Peyer's patch (tissue), 4 donors: ENCODE measurements at regions not wholly inside any gene's neighbourhood (a gene's known extent, or its start where the extent isn't known, plus 50 kb on each side); places are given as distances from the start of the nearest gene placed in this dataset.

Experiments
- CTCF ChIP-seq, 6 experiments: fragments of 450-650 bp in 4 of 6; fragments of 200-600 bp in 2 of 6; sonication (generic) in 1 of 6; IDR thresholded peaks; one replicate each; pipeline ENCODE4 v1.5.1; 2017 to 2019; ENCODE audit warnings: antibody characterized with exemption in 6 of 6, mild to moderate bottlenecking in 3 of 6, moderate library complexity in 1 of 6
- POLR2A ChIP-seq, 2 donors: fragments of 450-650 bp; IDR thresholded peaks; one replicate each; pipeline ENCODE4 v1.5.1; 2017; ENCODE audit warnings: antibody characterized with exemption in 2 of 2, mild to moderate bottlenecking in 2 of 2, moderate library complexity in 2 of 2

GRCh38 chr22:33110562-33111163 lies 52.5 kb upstream of the SYN3 start:
- TF ChIP-seq CTCF (IDR thresholded peaks at IDR 0.05) (no peak), POLR2A (IDR thresholded peaks at IDR 0.05) (no peak)
